SK-N-SH (cell line): ENCODE measurements at regions not wholly inside any gene's neighbourhood (a gene's known extent, or its start where the extent isn't known, plus 50 kb on each side); places are given as distances from the start of the nearest gene placed in this dataset.

Source experiments
- CTCF ChIA-PET: fragments of 300-600, 350-600 bp; formaldehyde crosslinking; extraction: SDS; loops from one replicate; lab custom pipeline; 2021; lab: Yijun Ruan, JAX
- POLR2A ChIA-PET: fragments of 350-600 bp; sonication (Branson Sonifier 250); formaldehyde crosslinking; extraction: SDS; loops from one replicate; lab custom pipeline; 2020; ENCODE audit warnings: antibody characterized with exemption, inconsistent platforms; lab: Yijun Ruan, JAX
- DNase-seq: peaks from one replicate; pipeline ENCODE4 v3.0.0; 2012
- H2AFZ ChIP-seq: fragments of 200-600 bp; sonication (generic); 2 replicates; pipeline ENCODE4 v1.8.1; 2016; ENCODE audit warnings: antibody characterized with exemption, mild to moderate bottlenecking, low read depth
- H3F3A ChIP-seq: fragments of 200-600 bp; sonication (generic); replicated peaks from 2 replicates; pipeline ENCODE3; 2016; ENCODE audit warnings: antibody characterized with exemption, mild to moderate bottlenecking; ENCODE audit not compliant: insufficient read depth
- H3K27ac ChIP-seq, 2 experiments: fragments of 200-500 bp in 1 of 2; fragments of 200-600 bp in 1 of 2; sonication (Bioruptor generic) in 1 of 2; sonication (generic), shearing (Covaris generic) in 1 of 2; 2 replicates each; pipeline versions ENCODE4 v1.5.1 to v1.6.1; 2014 to 2016; ENCODE audit warnings: low read depth in 2 of 2, inconsistent platforms in 1 of 2, low read length in 1 of 2, mild to moderate bottlenecking in 1 of 2, mixed read lengths in 1 of 2
- H3K27me3 ChIP-seq: fragments of 200-600 bp; sonication (generic), shearing (Covaris generic); 2 replicates; pipeline ENCODE4 v1.6.1; 2016; ENCODE audit warnings: mixed run types; ENCODE audit not compliant: insufficient read depth
- H3K36me3 ChIP-seq, 2 experiments: fragments of 200-500 bp in 1 of 2; fragments of 200-600 bp in 1 of 2; sonication (Bioruptor generic) in 1 of 2; sonication (generic) in 1 of 2; replicated peaks in 1 of 2; 2 replicates each; pipeline versions ENCODE3 to v1.5.1; 2014 to 2016; ENCODE audit warnings: low read length in 1 of 2, mild to moderate bottlenecking in 1 of 2; ENCODE audit not compliant: insufficient read depth in 2 of 2, control insufficient read depth in 1 of 2
- H3K4me1 ChIP-seq, 2 experiments: fragments of 200-500 bp in 1 of 2; fragments of 200-600 bp in 1 of 2; sonication (Bioruptor generic) in 1 of 2; sonication (generic), shearing (Covaris generic) in 1 of 2; 2 replicates each; pipeline versions ENCODE4 v1.5.1 to v1.6.1; 2014 to 2016; ENCODE audit warnings: low read depth in 1 of 2, low read length in 1 of 2, mixed run types in 1 of 2; ENCODE audit not compliant: insufficient read depth in 2 of 2, control insufficient read depth in 1 of 2
- H3K4me2 ChIP-seq: fragments of 200-600 bp; sonication (generic), shearing (Covaris generic); 2 replicates; pipeline ENCODE4 v1.6.1; 2017; ENCODE audit warnings: mixed run types
- H3K4me3 ChIP-seq, 2 experiments: fragments of 200-500 bp in 1 of 2; fragments of 200-600 bp in 1 of 2; sonication (Bioruptor generic) in 1 of 2; sonication (generic), shearing (Covaris generic) in 1 of 2; 2 replicates each; pipeline versions ENCODE4 v1.5.1 to v1.8.1; 2014 to 2016; ENCODE audit warnings: low read depth in 2 of 2, inconsistent platforms in 1 of 2, low read length in 1 of 2, mild to moderate bottlenecking in 1 of 2, mixed read lengths in 1 of 2, moderate library complexity in 1 of 2
- H3K79me2 ChIP-seq: fragments of 200-600 bp; sonication (generic); 2 replicates; pipeline ENCODE4 v1.8.1; 2017; ENCODE audit warnings: mild to moderate bottlenecking; ENCODE audit not compliant: insufficient read depth
- H3K9ac ChIP-seq: fragments of 200-600 bp; sonication (generic); 2 replicates; pipeline ENCODE4 v1.6.1; 2017; ENCODE audit warnings: mixed run types
- H3K9me2 ChIP-seq: fragments of 200-600 bp; sonication (generic); 2 replicates; pipeline ENCODE4 v1.6.1; 2017; ENCODE audit warnings: mixed run types
- H3K9me3 ChIP-seq: fragments of 200-600 bp; sonication (generic); 2 replicates; pipeline ENCODE4 v1.6.1; 2017; ENCODE audit warnings: mixed run types, mild to moderate bottlenecking, moderate library complexity
- H4K20me1 ChIP-seq: fragments of 200-600 bp; sonication (generic); 2 replicates; pipeline ENCODE4 v1.6.1; 2017; ENCODE audit warnings: mild to moderate bottlenecking, mixed run types; ENCODE audit not compliant: insufficient read depth
- CHD2 ChIP-seq: fragments of 150-350 bp; IDR thresholded peaks from 2 replicates; pipeline ENCODE4 v1.6.1; 2018; ENCODE audit warnings: low read length; ENCODE audit not compliant: partially characterized antibody
- CTCF ChIP-seq: fragments of 200-600 bp; sonication (generic); IDR thresholded peaks from 2 replicates; pipeline ENCODE4 v1.6.1; 2017; ENCODE audit warnings: antibody characterized with exemption, mild to moderate bottlenecking, moderate library complexity
- ELF1 ChIP-seq: IDR thresholded peaks from 2 replicates; pipeline ENCODE4 v1.4.0; 2012
- EP300 ChIP-seq, 2 experiments: IDR thresholded peaks; 2 replicates each; pipeline versions ENCODE4 v1.4.0 to v1.6.1; 2012; ENCODE audit warnings: borderline replicate concordance in 1 of 2, low read depth in 1 of 2, low read length in 1 of 2
- GABPA ChIP-seq: IDR thresholded peaks from 2 replicates; pipeline ENCODE4 v1.4.0; 2012; ENCODE audit warnings: low read depth, mild to moderate bottlenecking
- GATA2 ChIP-seq: sonication (generic); formaldehyde crosslinking; IDR thresholded peaks from 2 replicates; pipeline ENCODE4 v1.5.0; 2020; ENCODE audit warnings: mild to moderate bottlenecking, missing genetic modification reagents
- MAX ChIP-seq: IDR thresholded peaks from 2 replicates; pipeline ENCODE4 v1.4.0; 2012; ENCODE audit warnings: low read depth
- MEF2A ChIP-seq: IDR thresholded peaks from 2 replicates; pipeline ENCODE4 v1.4.0; 2012; ENCODE audit warnings: low read depth, borderline replicate concordance
- NFIC ChIP-seq: IDR thresholded peaks from 2 replicates; pipeline ENCODE4 v1.4.0; 2012; ENCODE audit warnings: borderline replicate concordance
- POLR2AphosphoS5 ChIP-seq: IDR thresholded peaks from 2 replicates; pipeline ENCODE4 v1.6.1; 2012; ENCODE audit warnings: low read depth, low read length
- RAD21 ChIP-seq: IDR thresholded peaks from 2 replicates; pipeline ENCODE4 v1.6.1; 2012; ENCODE audit warnings: mild to moderate bottlenecking, low read length
- RCOR1 ChIP-seq: fragments of 150-350 bp; IDR thresholded peaks from 2 replicates; pipeline ENCODE4 v1.6.1; 2017; ENCODE audit warnings: antibody characterized with exemption, low read length
- REST ChIP-seq: IDR thresholded peaks from 2 replicates; pipeline ENCODE4 v1.6.1; 2012; ENCODE audit warnings: mild to moderate bottlenecking, low read depth, low read length, moderate library complexity
- RFX5 ChIP-seq: IDR thresholded peaks from 2 replicates; pipeline ENCODE4 v1.6.1; 2012; ENCODE audit warnings: mild to moderate bottlenecking, improper control_type of control experiment, low read length
- TCF12 ChIP-seq: IDR thresholded peaks from 2 replicates; pipeline ENCODE4 v1.4.0; 2012
- TEAD4 ChIP-seq: IDR thresholded peaks from 2 replicates; pipeline ENCODE4 v1.4.0; 2012; ENCODE audit warnings: mild to moderate bottlenecking, borderline replicate concordance; ENCODE audit not compliant: insufficient read depth
- USF1 ChIP-seq: IDR thresholded peaks from 2 replicates; pipeline ENCODE4 v1.4.0; 2012; ENCODE audit warnings: low read depth, borderline replicate concordance
- YY1 ChIP-seq: IDR thresholded peaks from 2 replicates; pipeline ENCODE4 v1.4.0; 2012; ENCODE audit warnings: low read depth, mild to moderate bottlenecking
- WGBS: methylation state at CpG from one replicate; pipeline ENCODE4 v1.1.6; 2017; ENCODE audit warnings: low lambda C conversion rate; 5-methylcytosine and 5-hydroxymethylcytosine counted together

- Histone ChIP-seq H3K9me3 (no peaks in the 10 kb centered on the region), H3K27me3 (no peaks in the 10 kb centered on the region), H4K20me1 (no peaks in the 10 kb centered on the region), H3K79me2 (no peaks in the 10 kb centered on the region), H3K27ac (no peak overlapping the region), H3K4me2 (no peak overlapping the region), H3K36me3 (no peaks in the 10 kb centered on the region), H2AFZ (no peak overlapping the region), H3F3A (no peaks in the 10 kb centered on the region), H3K9ac (no peak overlapping the region), H3K9me2 (no peaks in the 10 kb centered on the region), H3K4me3 (no peak overlapping the region), H3K4me1 (peaks cover 0 to 3% of the 10 kb centered on the region in 2 experiments; a peak in 1 of 4 replicates)
- no peak for TF ChIP-seq TEAD4
- TF ChIP-seq RCOR1: no peak
- no peak for TF ChIP-seq MAX
- no peak for TF ChIP-seq GABPA
- no peak for TF ChIP-seq CTCF
- TF ChIP-seq RAD21: no peak
- no peak for TF ChIP-seq GATA2 (CRISPR knock-in tag)
- no peak for TF ChIP-seq MEF2A
- TF ChIP-seq ELF1: no peak
- no peak for TF ChIP-seq RFX5
- TF ChIP-seq YY1: no peak
- TF ChIP-seq NFIC: no peak
- TF ChIP-seq REST: no peak
- WGBS: 54% methylated on average over 6 of the region's 6 CpGs
- ChIA-PET CTCF (interaction anchor here (1.5 kb wide), 1 partner anchor 66 kb away, joined by 3 read pairs; no protein-coding TSS in a partner anchor), POLR2A (no interaction called here)
- no peak for DNase-seq
These were observed 1092.1 kb upstream of the TMEM132C start for GRCh38 chr12:127174881-127175280.

- POLR2A ChIA-PET: no interaction called here
These were observed 1091.6 kb upstream of the TMEM132C start for GRCh38 chr12:127175361-127175760.

More at GRCh38 chr12:127175361-127175760, 1091.6 kb upstream of the TMEM132C start:
- Histone ChIP-seq H3K27me3 (no peaks in the 10 kb centered on the region), H3K79me2 (no peaks in the 10 kb centered on the region), H3K4me1 (peaks cover 0 to 3% of the 10 kb centered on the region in 2 experiments; a peak in 1 of 4 replicates), H3K4me3 (no peak overlapping the region), H2AFZ (no peak overlapping the region), H3K27ac (no peak overlapping the region), H3K4me2 (no peak overlapping the region), H4K20me1 (no peaks in the 10 kb centered on the region), H3K9ac (no peak overlapping the region), H3K9me3 (no peaks in the 10 kb centered on the region), H3F3A (no peaks in the 10 kb centered on the region), H3K36me3 (no peaks in the 10 kb centered on the region), H3K9me2 (no peaks in the 10 kb centered on the region)
- DNase-seq: no peak
- TF ChIP-seq EP300 (IDR thresholded peaks at IDR 0.05; ENCODE audit: borderline replicate concordance in 1 of 2, low read depth in 1 of 2, low read length in 1 of 2) (no peak), CHD2 (no peak), POLR2AphosphoS5 (no peak), REST (no peak), TCF12 (no peak), USF1 (no peak)
- 19% methylated on average over 4 of the region's 4 CpGs for WGBS
- CTCF ChIA-PET: interaction anchor here (1.5 kb wide), 1 partner anchor 67 kb away, joined by 3 read pairs; no protein-coding TSS in a partner anchor
